ENCODE measurements at regions not wholly inside any gene's neighbourhood (a gene's known extent, or its start where the extent isn't known, plus 50 kb on each side); places are given as distances from the start of the nearest gene placed in this dataset.

DNA sequence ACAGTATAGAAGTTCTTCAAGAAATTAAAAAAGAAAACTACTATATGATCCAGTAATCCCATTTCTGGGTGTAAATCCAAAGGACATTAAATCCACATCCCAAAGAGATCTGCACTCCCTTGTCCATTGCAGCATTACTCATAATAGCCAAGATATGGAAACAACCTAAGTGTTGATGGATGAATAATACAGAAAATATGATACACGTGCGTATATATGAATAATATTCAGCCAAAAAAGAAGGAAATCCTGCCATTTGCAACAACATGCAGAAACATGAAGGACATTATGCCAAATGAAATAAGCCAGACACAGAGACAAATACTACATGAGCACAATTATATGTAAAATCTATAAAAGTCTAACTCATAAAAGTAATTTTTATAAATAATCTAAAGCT is 306.3 kb upstream of the ANO3 start:
- Histone ChIP-seq H3K4me2 (ENCODE audit: control insufficient read depth, extremely low read depth, insufficient read depth, low read depth, low read length) (peak overlapping the region; percentile 24), H3K9me1 (ENCODE audit: control insufficient read depth, extremely low read depth, insufficient read depth, low read length) (no peaks in the 10 kb centered on the region), H2AFZ (ENCODE audit: control insufficient read depth, low read length) (no peak overlapping the region), H3K79me2 (ENCODE audit: control insufficient read depth, insufficient read depth, low read length) (no peaks in the 10 kb centered on the region), H3K9ac (ENCODE audit: control insufficient read depth, extremely low read depth, insufficient read depth, low read length) (no peak overlapping the region), H3K4me1 (ENCODE audit: control insufficient read depth, extremely low read depth, insufficient read depth, low read length) (peaks cover 16% of the 10 kb centered on the region), H3K9me3 (ENCODE audit: control insufficient read depth, low read depth, low read length) (no peaks in the 10 kb centered on the region), H4K20me1 (ENCODE audit: control insufficient read depth, extremely low read depth, insufficient read depth, low read length) (no peaks in the 10 kb centered on the region), H3K4me3 (ENCODE audit: control insufficient read depth in 2 of 3, extremely low read depth in 1 of 3, insufficient read depth in 2 of 3, low read depth in 1 of 3, low read length in 3 of 3) (no peak overlapping the region), H3K27me3 (ENCODE audit: control insufficient read depth, extremely low read depth, insufficient read depth, low read length) (no peaks in the 10 kb centered on the region), H3K36me3 (ENCODE audit: control insufficient read depth in 2 of 2, extremely low read depth in 1 of 2, insufficient read depth in 2 of 2, low read length in 2 of 2) (no peaks in the 10 kb centered on the region), H3K27ac (ENCODE audit: control insufficient read depth, insufficient read depth, low read length) (peak overlapping the region; percentile 44)
- dilution Hi-C loops (cut with MboI; ENCODE audit: extremely low pct_ligation_motif_present, low sequenced_read_pairs) = no loop called here
- TF ChIP-seq, protein P1, sequence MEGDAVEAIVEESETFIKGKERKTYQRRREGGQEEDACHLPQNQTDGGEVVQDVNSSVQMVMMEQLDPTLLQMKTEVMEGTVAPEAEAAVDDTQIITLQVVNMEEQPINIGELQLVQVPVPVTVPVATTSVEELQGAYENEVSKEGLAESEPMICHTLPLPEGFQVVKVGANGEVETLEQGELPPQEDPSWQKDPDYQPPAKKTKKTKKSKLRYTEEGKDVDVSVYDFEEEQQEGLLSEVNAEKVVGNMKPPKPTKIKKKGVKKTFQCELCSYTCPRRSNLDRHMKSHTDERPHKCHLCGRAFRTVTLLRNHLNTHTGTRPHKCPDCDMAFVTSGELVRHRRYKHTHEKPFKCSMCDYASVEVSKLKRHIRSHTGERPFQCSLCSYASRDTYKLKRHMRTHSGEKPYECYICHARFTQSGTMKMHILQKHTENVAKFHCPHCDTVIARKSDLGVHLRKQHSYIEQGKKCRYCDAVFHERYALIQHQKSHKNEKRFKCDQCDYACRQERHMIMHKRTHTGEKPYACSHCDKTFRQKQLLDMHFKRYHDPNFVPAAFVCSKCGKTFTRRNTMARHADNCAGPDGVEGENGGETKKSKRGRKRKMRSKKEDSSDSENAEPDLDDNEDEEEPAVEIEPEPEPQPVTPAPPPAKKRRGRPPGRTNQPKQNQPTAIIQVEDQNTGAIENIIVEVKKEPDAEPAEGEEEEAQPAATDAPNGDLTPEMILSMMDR (optimal IDR thresholded peaks at IDR 0.05 in 1 of 3, IDR thresholded peaks at IDR 0.05 in 1 of 3, conservative IDR thresholded peaks at IDR 0.05 in 1 of 3; ENCODE audit: extremely low read depth in 1 of 3, insufficient read depth in 2 of 3, low read length in 3 of 3) = no peak
- no peak for DNase-seq (ENCODE audit: low read depth, low spot score)
- peak; percentile 36 for FAIRE-seq

DNA sequence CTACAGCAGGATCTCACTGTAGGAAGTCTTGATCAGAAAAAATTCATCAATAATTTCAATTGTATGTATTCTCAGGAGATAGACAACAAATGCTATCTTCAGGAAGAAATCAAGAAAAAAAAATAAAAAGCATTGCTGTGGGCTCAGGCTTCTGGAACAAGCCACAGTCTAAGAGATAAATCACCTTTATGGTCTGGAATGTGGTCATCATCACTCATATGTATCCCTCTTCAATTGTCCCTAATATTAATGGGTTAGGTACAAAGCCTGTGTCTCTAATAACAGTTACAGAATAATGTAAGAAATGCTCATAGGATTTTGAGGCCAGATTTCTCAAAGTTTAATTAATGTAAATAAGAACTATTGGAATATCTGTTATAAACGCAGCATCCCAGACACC is 305.9 kb upstream of the ANO3 start:
- Histone ChIP-seq H3K27me3 (ENCODE audit: control insufficient read depth, extremely low read depth, insufficient read depth, low read length) (no peaks in the 10 kb centered on the region), H3K4me1 (ENCODE audit: control insufficient read depth, extremely low read depth, insufficient read depth, low read length) (peaks cover 14% of the 10 kb centered on the region), H3K4me2 (ENCODE audit: control insufficient read depth, extremely low read depth, insufficient read depth, low read depth, low read length) (no peak overlapping the region), H4K20me1 (ENCODE audit: control insufficient read depth, extremely low read depth, insufficient read depth, low read length) (no peaks in the 10 kb centered on the region), H3K9me1 (ENCODE audit: control insufficient read depth, extremely low read depth, insufficient read depth, low read length) (no peaks in the 10 kb centered on the region), H3K4me3 (ENCODE audit: control insufficient read depth in 2 of 3, extremely low read depth in 1 of 3, insufficient read depth in 2 of 3, low read depth in 1 of 3, low read length in 3 of 3) (no peak overlapping the region), H3K36me3 (ENCODE audit: control insufficient read depth in 2 of 2, extremely low read depth in 1 of 2, insufficient read depth in 2 of 2, low read length in 2 of 2) (no peaks in the 10 kb centered on the region), H2AFZ (ENCODE audit: control insufficient read depth, low read length) (no peak overlapping the region), H3K9me3 (ENCODE audit: control insufficient read depth, low read depth, low read length) (no peaks in the 10 kb centered on the region), H3K9ac (ENCODE audit: control insufficient read depth, extremely low read depth, insufficient read depth, low read length) (no peak overlapping the region), H3K27ac (ENCODE audit: control insufficient read depth, insufficient read depth, low read length) (peak overlapping the region; percentile 44), H3K79me2 (ENCODE audit: control insufficient read depth, insufficient read depth, low read length) (no peaks in the 10 kb centered on the region)
- TF ChIP-seq, protein P1 (optimal IDR thresholded peaks at IDR 0.05 in 1 of 3, IDR thresholded peaks at IDR 0.05 in 1 of 3, conservative IDR thresholded peaks at IDR 0.05 in 1 of 3; ENCODE audit: extremely low read depth in 1 of 3, insufficient read depth in 2 of 3, low read length in 3 of 3) = no peak
- TF ChIP-seq EZH2 (IDR thresholded peaks at IDR 0.05; ENCODE audit: low read length) = no peak
- dilution Hi-C loops (cut with MboI; ENCODE audit: extremely low pct_ligation_motif_present, low sequenced_read_pairs) = no loop called here
- no peak for FAIRE-seq
- DNase-seq (ENCODE audit: low read depth, low spot score) = no peak

Data from keratinocyte (primary cell).